DLD1 (cell line): ENCODE measurements at regions not wholly inside any gene's neighbourhood (a gene's known extent, or its start where the extent isn't known, plus 50 kb on each side); places are given as distances from the start of the nearest gene placed in this dataset.

Experiments
- in situ Hi-C: cut with HindIII; loops from 2 replicates; pipeline ENCODE4 v1.10.0; 2017; ENCODE audit warnings: low sequenced_read_pairs

GRCh38 chr1:214199585-214199984 lies 81.4 kb upstream of the SMYD2 start:
- in situ Hi-C loops: no loop called here

DNA sequence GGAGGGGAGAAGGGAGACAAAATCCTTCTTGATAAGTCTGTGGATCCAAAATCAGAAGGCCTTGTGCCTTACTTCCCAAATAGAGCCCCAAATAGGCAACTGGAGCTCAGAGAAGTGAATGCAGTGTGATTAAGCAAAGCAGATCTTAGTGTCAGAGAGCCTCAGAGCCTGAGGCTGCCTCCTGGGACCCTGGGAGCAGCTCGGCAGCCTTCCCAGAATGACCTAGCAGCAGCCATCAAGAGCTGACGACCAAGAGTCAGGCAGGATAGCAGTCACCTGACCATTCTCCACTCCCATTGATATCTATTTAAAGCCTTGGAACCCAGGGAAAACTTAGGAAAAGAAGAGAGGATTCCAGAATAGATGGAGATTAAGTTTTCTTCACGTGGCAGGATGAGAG lies 78.0 kb upstream of the SMYD2 start:
- in situ Hi-C loops: loop anchor here (25.0 kb wide), 1 partner anchor 109 kb away; no protein-coding TSS in a partner anchor

DNA sequence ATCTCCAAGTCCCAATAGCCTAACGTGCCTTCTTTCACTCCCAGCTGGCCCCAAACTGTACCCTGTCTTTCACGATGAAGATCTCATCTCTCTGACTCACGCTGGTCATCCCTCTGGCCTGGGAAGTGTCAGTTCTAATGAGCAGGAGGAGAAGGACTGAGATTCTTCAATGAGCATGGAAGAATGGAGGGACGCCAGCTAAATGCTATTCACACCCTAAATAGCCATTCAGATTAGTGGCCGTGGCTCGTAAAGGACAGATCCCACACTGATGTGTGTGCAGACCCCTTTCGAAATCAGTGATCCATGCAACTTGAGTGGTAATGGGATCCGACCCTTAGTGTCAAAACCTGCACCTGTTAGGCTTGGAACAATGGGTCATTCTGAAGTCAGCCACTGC lies 75.9 kb upstream of the SMYD2 start:
- in situ Hi-C loops: loop anchor here (25.0 kb wide), 1 partner anchor 107 kb away; no protein-coding TSS in a partner anchor

DNA sequence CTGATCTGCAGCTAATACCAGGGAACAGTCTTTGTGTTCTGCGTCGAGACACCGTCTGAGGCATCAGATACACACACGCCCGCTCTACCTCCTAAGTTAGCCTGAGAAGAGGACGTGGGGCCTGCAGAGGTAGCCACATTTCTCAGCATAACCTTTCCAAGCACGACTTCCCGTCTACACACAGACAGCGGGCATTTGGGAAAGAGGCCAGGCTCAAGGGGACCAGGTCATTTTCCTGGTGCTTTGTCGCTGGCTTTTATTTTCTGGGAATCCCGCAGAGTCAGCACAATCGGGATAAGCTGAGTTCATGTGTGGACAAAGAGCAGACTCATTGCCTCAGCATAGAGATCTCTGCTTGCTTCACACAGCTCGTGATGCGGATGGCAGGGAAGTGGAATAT lies 72.5 kb upstream of the SMYD2 start:
- in situ Hi-C loops: loop anchor here (25.0 kb wide), 1 partner anchor 104 kb away; no protein-coding TSS in a partner anchor

DNA sequence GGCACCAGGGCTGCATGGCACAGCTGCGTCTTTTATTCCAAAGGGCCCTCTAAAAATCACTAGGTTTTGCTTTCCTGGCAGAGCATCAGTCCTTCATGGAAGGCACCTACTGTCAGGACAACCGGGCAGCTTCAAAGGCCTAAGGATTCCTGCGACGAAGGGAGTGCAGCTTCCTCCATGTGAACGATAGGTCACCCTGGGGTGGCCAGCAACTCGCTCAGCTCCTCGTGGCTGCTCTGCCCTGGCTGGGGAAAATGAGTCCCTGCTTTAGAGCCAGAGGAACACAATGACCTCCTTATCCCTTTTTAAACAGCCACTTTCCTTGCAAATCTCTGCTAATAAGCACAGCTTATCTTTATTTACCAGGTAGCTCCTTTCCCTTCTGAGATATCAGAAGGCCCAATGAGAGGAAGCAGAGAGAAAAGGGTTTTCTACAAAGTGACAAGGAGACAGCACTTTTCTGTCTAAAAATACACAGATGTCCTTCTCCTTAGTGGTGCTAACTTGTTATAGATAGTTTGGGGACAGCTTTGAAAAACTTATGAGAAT lies 71.6 kb upstream of the SMYD2 start:
- in situ Hi-C loops: loop anchor here (25.0 kb wide), 1 partner anchor 103 kb away; no protein-coding TSS in a partner anchor

GRCh38 chr1:214213136-214213535 lies 67.8 kb upstream of the SMYD2 start:
- in situ Hi-C loops: loop anchor here (25.0 kb wide), 1 partner anchor 99 kb away; no protein-coding TSS in a partner anchor

DNA sequence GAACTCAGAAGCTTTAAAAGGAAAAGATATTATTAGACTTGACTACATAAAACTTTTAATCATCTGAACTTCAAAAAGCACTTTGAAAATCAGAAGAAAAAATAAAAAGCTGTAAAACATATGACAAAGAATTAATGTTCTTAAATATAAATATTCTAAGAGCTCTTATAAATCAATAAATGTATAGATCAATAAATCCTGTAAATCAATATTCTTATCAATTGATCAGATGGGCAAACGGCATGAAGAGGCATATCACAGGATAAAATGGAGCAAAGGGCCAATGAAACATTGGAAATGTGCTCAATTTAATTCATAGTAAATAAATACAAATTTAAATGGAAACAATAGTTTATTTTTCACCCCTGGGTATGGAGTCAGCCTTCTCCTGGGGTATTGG lies 66.1 kb upstream of the SMYD2 start:
- in situ Hi-C loops: loop anchor here (25.0 kb wide), 1 partner anchor 97 kb away; no protein-coding TSS in a partner anchor

- in situ Hi-C loops: loop anchor here (25.0 kb wide), 1 partner anchor 97 kb away; no protein-coding TSS in a partner anchor
Observed at GRCh38 chr1:214215583-214215982, 65.4 kb upstream of the SMYD2 start.

GRCh38 chr1:214216021-214216420 lies 64.9 kb upstream of the SMYD2 start:
- in situ Hi-C loops: loop anchor here (25.0 kb wide), 1 partner anchor 96 kb away; no protein-coding TSS in a partner anchor

DNA sequence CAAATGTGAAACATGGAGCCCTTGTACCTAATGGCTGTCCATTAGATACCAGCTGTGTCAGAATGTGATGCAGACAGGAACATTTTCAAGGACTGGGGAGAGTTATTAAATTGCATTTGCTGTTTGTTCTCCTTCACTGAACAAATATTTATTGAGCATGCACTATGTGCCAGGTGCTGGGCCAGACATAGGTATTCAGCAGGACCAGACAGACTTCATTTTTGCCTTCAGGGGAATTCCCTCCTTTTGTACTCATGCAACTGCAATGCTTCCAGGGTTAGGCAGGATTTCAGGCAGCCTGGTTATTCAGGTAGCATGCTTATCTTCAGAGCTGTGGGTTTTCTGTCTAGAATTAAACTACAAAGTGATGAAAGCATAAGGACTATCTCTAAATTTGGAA lies 64.2 kb upstream of the SMYD2 start:
- in situ Hi-C loops: loop anchor here (25.0 kb wide), 1 partner anchor 96 kb away; no protein-coding TSS in a partner anchor

DNA sequence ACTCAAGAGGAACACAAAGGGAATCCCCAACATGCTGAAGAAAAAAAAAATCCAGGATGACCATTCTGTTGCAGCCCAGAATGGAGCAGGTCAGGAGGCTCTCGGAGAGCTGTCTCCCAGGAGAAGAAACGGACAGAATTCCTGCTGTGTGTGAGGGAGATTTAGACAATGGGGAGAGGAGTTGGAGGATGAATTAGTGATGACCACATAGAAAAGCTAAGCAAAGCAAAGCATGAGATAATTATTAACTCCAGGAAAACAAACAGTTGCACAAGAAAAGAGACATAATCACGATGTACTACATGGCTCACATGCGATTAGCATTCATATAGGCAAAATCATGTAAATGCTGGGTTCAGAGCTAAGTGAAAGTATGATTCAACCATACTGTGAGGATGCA lies 61.1 kb upstream of the SMYD2 start:
- in situ Hi-C loops: loop anchor here (25.0 kb wide), 1 partner anchor 92 kb away; no protein-coding TSS in a partner anchor

DNA sequence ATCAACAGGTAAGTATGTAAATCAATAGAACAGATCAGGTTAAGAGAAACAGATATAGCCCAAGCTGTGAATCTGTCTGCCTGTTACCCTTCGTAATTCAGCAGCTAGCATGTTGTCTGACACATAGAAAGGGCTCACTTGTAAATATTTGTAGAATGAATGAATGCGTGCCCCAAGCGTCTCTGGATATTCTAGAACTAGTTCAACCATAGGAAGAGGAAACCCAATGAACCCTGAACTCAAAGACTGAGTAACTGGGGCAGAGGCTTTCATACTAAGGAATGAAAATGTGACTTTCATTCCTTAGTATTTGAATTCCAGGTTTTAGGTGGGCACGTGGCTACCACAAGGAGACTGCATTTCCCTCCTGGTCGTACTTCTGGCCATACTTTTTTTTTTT lies 60.1 kb upstream of the SMYD2 start:
- in situ Hi-C loops: loop anchor here (25.0 kb wide), 1 partner anchor 91 kb away; no protein-coding TSS in a partner anchor

GRCh38 chr1:214224611-214225354 lies 56.2 kb upstream of the SMYD2 start:
- in situ Hi-C loops: loop anchor here (25.0 kb wide), 1 partner anchor 88 kb away; no protein-coding TSS in a partner anchor

DNA sequence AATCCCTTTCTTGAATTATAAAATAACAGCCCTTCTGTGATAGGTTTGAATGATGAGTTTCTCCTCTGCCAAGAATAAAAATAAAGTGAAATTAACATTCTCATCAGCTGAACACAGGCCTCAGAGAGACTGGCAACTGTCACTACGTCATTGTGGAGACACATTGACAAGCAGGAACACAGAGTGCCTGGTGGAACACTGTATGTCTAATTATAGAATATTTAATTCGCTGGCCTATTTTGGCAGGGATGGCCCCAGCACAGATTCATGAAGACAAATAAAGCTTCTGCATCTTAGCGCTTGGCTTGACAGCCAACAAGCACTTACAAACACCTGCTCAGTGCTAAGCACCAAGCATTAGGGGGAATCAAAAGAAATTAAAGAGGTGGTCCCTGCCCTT lies 52.0 kb upstream of the SMYD2 start:
- in situ Hi-C loops: no loop called here

GRCh38 chr1:214229736-214230135 lies 51.2 kb upstream of the SMYD2 start:
- in situ Hi-C loops: no loop called here
